GM18499 (cell line): ENCODE measurements at regions not wholly inside any gene's neighbourhood (a gene's known extent, or its start where the extent isn't known, plus 50 kb on each side); places are given as distances from the start of the nearest gene placed in this dataset.
"Not testable (repeated sequence)": the region's sequence is repeated elsewhere in the genome, so short reads cannot be mapped to it uniquely, and the experiment has no call there.

Experiments used
- ATAC-seq: cut with Tn5 transposase; IDR thresholded peaks from one replicate; pipeline ENCODE4 v1.9.1; 2021; ENCODE audit warnings: moderate number of reproducible peaks; ENCODE audit not compliant: insufficient read depth, unreplicated experiment

GRCh38 chr5:100398815-100399214 lies 136.4 kb upstream of the FAM174A start:
- not testable (repeated sequence) for ATAC-seq

GRCh38 chr5:100379254-100379858 lies 155.8 kb upstream of the FAM174A start:
- ATAC-seq, result not testable (repeated sequence)

GRCh38 chr5:100364757-100365478 lies 170.3 kb upstream of the FAM174A start:
- not testable (repeated sequence) for ATAC-seq

GRCh38 chr5:100364343-100364742 lies 170.8 kb upstream of the FAM174A start:
- not testable (repeated sequence) for ATAC-seq

- not testable (repeated sequence) for ATAC-seq
Observed at GRCh38 chr5:100359998-100360397, 175.2 kb upstream of the FAM174A start.

GRCh38 chr5:100346269-100346668 lies 188.9 kb upstream of the FAM174A start:
- not testable (repeated sequence) for ATAC-seq

- ATAC-seq, result not testable (repeated sequence)
Observed at GRCh38 chr5:100341485-100341884, 193.7 kb upstream of the FAM174A start.

- no peak for ATAC-seq
Observed at GRCh38 chr5:100322483-100322882, 212.7 kb upstream of the FAM174A start.

GRCh38 chr5:100319885-100320284 lies 215.3 kb upstream of the FAM174A start:
- ATAC-seq, result no peak

- no peak for ATAC-seq
Observed at GRCh38 chr5:100313657-100314056, 221.5 kb upstream of the FAM174A start.

- ATAC-seq, result no peak
Observed at GRCh38 chr5:100311806-100312205, 223.4 kb upstream of the FAM174A start.

- ATAC-seq, result no peak
Observed at GRCh38 chr5:100306000-100306399, 229.2 kb upstream of the FAM174A start.

GRCh38 chr5:100303216-100303615 lies 232.0 kb upstream of the FAM174A start:
- ATAC-seq, result no peak

- no peak for ATAC-seq
Observed at GRCh38 chr5:100299261-100299660, 235.9 kb upstream of the FAM174A start.

- ATAC-seq, result no peak
Observed at GRCh38 chr5:100276071-100276470, 259.1 kb upstream of the FAM174A start.

- ATAC-seq, result no peak
Observed at GRCh38 chr5:100275631-100276030, 259.5 kb upstream of the FAM174A start.

GRCh38 chr5:100273846-100274580 lies 261.2 kb upstream of the FAM174A start:
- ATAC-seq, result no peak

GRCh38 chr5:100270023-100270771 lies 265.0 kb upstream of the FAM174A start:
- no peak for ATAC-seq

GRCh38 chr5:100260968-100261367 lies 274.2 kb upstream of the FAM174A start:
- ATAC-seq, result no peak

GRCh38 chr5:100252944-100253343 lies 282.2 kb upstream of the FAM174A start:
- ATAC-seq, result no peak

GRCh38 chr5:100252037-100252436 lies 283.1 kb upstream of the FAM174A start:
- ATAC-seq, result no peak
